ENCODE measurements at regions not wholly inside any gene's neighbourhood (a gene's known extent, or its start where the extent isn't known, plus 50 kb on each side); places are given as distances from the start of the nearest gene placed in this dataset.
A peak's percentile ranks its signal among the peaks of the same experiment; 100 is the strongest.

GRCh38 chr5:103439007-103439406 is 123.6 kb downstream of the NUDT12 start:
- Histone ChIP-seq H3K18ac (ENCODE audit: low read length) (no peak overlapping the region), H3K27me3 (ENCODE audit: control insufficient read depth in 3 of 3, insufficient read depth in 3 of 3, low read depth in 1 of 3, low read length in 3 of 3) (no peaks in the 10 kb centered on the region), H3K4ac (ENCODE audit: low read length) (no peak overlapping the region), H2BK15ac (ENCODE audit: low read length) (no peak overlapping the region), H4K8ac (ENCODE audit: low read depth, low read length) (no peak overlapping the region), H2BK12ac (ENCODE audit: low read length) (no peak overlapping the region), H4K91ac (ENCODE audit: low read depth, low read length, poor library complexity) (no peak overlapping the region), H3K4me2 (ENCODE audit: insufficient read depth, low read length, poor library complexity, severe bottlenecking) (no peak overlapping the region), H3K4me1 (ENCODE audit: control insufficient read depth in 2 of 2, insufficient read depth in 1 of 2, low read depth in 1 of 2, low read length in 2 of 2) (peaks cover 2 to 16% of the 10 kb centered on the region in 2 donors), H3K14ac (ENCODE audit: low read length) (no peak overlapping the region), H3K4me3 (ENCODE audit: low read length in 2 of 2) (no peak overlapping the region), H3K9me3 (replicated peaks in 1 of 2; ENCODE audit: control insufficient read depth in 2 of 2, insufficient read depth in 1 of 2, low read depth in 1 of 2, low read length in 2 of 2) (peaks cover 3 to 21% of the 10 kb centered on the region in 2 donors), H3K36me3 (replicated peaks in 1 of 2; ENCODE audit: control insufficient read depth in 2 of 2, insufficient read depth in 2 of 2, low read length in 2 of 2) (no peaks in the 10 kb centered on the region), H3K9ac (ENCODE audit: low read depth, low read length, poor library complexity) (no peak overlapping the region), H2BK5ac (ENCODE audit: low read length) (no peak overlapping the region), H2AK5ac (ENCODE audit: low read depth, low read length) (no peak overlapping the region), H2BK120ac (ENCODE audit: low read depth, low read length) (no peak overlapping the region), H2AFZ (ENCODE audit: low read length) (no peak overlapping the region), H3K27ac (replicated peaks; ENCODE audit: low read length) (no peak overlapping the region), H3K23ac (ENCODE audit: low read depth, low read length, poor library complexity) (no peak overlapping the region), H3K79me1 (ENCODE audit: low read depth, low read length) (no peaks in the 10 kb centered on the region)
- DNase-seq (ENCODE audit: low spot score) = no peak
- WGBS, 2 donors (ENCODE audit: extremely low coverage in 2 of 2, insufficient read length in 2 of 2, insufficient replicate concordance in 1 of 2) = no CpG with 5 or more reads among the region's 2 CpGs

DNA sequence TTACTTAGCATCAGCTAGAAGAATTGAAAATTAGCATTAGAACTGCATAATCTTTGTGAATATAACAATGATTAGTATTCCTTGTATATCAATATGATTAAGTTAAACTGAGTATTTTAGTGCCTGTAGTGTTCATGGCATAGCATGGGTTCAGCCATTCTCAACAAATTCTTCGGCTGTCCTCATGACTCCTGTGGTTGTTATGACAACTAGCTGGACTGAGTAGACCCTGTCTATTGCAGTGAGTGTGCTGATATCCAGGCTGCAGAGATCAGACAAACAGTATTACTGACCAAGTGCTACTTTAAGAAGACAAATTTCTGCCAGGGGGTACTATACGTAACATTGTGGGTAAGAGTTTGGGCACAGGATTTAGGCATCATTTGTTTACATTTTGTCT is 125.9 kb downstream of the NUDT12 start:
- H3K18ac ChIP-seq (ENCODE audit: low read length) = no peak overlapping the region
- H3K4me3 ChIP-seq (ENCODE audit: low read length in 2 of 2) = no peak overlapping the region
- H2BK12ac ChIP-seq (ENCODE audit: low read length) = no peak overlapping the region
- no peak overlapping the region for H3K14ac ChIP-seq (ENCODE audit: low read length)
- H3K4ac ChIP-seq (ENCODE audit: low read length) = no peak overlapping the region
- H3K27me3 ChIP-seq (ENCODE audit: control insufficient read depth in 3 of 3, insufficient read depth in 3 of 3, low read depth in 1 of 3, low read length in 3 of 3) = no peaks in the 10 kb centered on the region
- no peak overlapping the region for H3K4me2 ChIP-seq (ENCODE audit: insufficient read depth, low read length, poor library complexity, severe bottlenecking)
- H2BK5ac ChIP-seq (ENCODE audit: low read length) = no peak overlapping the region
- no peaks in the 10 kb centered on the region for H3K79me1 ChIP-seq (ENCODE audit: low read depth, low read length)
- H3K9me3 ChIP-seq (replicated peaks in 1 of 2; ENCODE audit: control insufficient read depth in 2 of 2, insufficient read depth in 1 of 2, low read depth in 1 of 2, low read length in 2 of 2) = peaks cover 3 to 19% of the 10 kb centered on the region in 2 donors
- peak overlapping the region; percentile 47 for H2AFZ ChIP-seq (ENCODE audit: low read length)
- no peak overlapping the region for H2AK5ac ChIP-seq (ENCODE audit: low read depth, low read length)
- H3K9ac ChIP-seq (ENCODE audit: low read depth, low read length, poor library complexity) = no peak overlapping the region
- no peak overlapping the region for H2BK120ac ChIP-seq (ENCODE audit: low read depth, low read length)
- no peak overlapping the region for H3K23ac ChIP-seq (ENCODE audit: low read depth, low read length, poor library complexity)
- no peak overlapping the region for H3K27ac ChIP-seq (replicated peaks; ENCODE audit: low read length)
- WGBS, 2 donors (ENCODE audit: extremely low coverage in 2 of 2, insufficient read length in 2 of 2, insufficient replicate concordance in 1 of 2) = no CpG with 5 or more reads among the region's 2 CpGs
- H4K91ac ChIP-seq (ENCODE audit: low read depth, low read length, poor library complexity) = no peak overlapping the region
- H4K8ac ChIP-seq (ENCODE audit: low read depth, low read length) = no peak overlapping the region
- no peaks in the 10 kb centered on the region for H3K36me3 ChIP-seq (replicated peaks in 1 of 2; ENCODE audit: control insufficient read depth in 2 of 2, insufficient read depth in 2 of 2, low read length in 2 of 2)
- no peak overlapping the region for H2BK15ac ChIP-seq (ENCODE audit: low read length)
- H3K4me1 ChIP-seq (ENCODE audit: control insufficient read depth in 2 of 2, insufficient read depth in 1 of 2, low read depth in 1 of 2, low read length in 2 of 2) = peaks cover 3 to 16% of the 10 kb centered on the region in 2 donors
- DNase-seq (ENCODE audit: low spot score) = no peak

- Histone ChIP-seq H3K4me3 (ENCODE audit: low read length in 2 of 2) (no peak overlapping the region), H3K4me1 (ENCODE audit: control insufficient read depth in 2 of 2, insufficient read depth in 1 of 2, low read depth in 1 of 2, low read length in 2 of 2) (peaks cover 5 to 16% of the 10 kb centered on the region in 2 donors), H4K91ac (ENCODE audit: low read depth, low read length, poor library complexity) (no peak overlapping the region), H3K27ac (replicated peaks; ENCODE audit: low read length) (no peak overlapping the region), H3K27me3 (ENCODE audit: control insufficient read depth in 3 of 3, insufficient read depth in 3 of 3, low read depth in 1 of 3, low read length in 3 of 3) (no peaks in the 10 kb centered on the region), H2AK5ac (ENCODE audit: low read depth, low read length) (no peak overlapping the region), H3K23ac (ENCODE audit: low read depth, low read length, poor library complexity) (no peak overlapping the region), H3K4ac (ENCODE audit: low read length) (no peak overlapping the region), H3K18ac (ENCODE audit: low read length) (no peak overlapping the region), H3K9ac (ENCODE audit: low read depth, low read length, poor library complexity) (no peak overlapping the region), H3K14ac (ENCODE audit: low read length) (no peak overlapping the region), H3K36me3 (replicated peaks in 1 of 2; ENCODE audit: control insufficient read depth in 2 of 2, insufficient read depth in 2 of 2, low read length in 2 of 2) (no peaks in the 10 kb centered on the region), H2BK120ac (ENCODE audit: low read depth, low read length) (no peak overlapping the region), H3K4me2 (ENCODE audit: insufficient read depth, low read length, poor library complexity, severe bottlenecking) (no peak overlapping the region), H3K79me1 (ENCODE audit: low read depth, low read length) (no peaks in the 10 kb centered on the region), H2AFZ (ENCODE audit: low read length) (peak overlapping the region; percentile 47), H4K8ac (ENCODE audit: low read depth, low read length) (no peak overlapping the region), H3K9me3 (replicated peaks in 1 of 2; ENCODE audit: control insufficient read depth in 2 of 2, insufficient read depth in 1 of 2, low read depth in 1 of 2, low read length in 2 of 2) (peaks cover 3 to 19% of the 10 kb centered on the region in 2 donors), H2BK5ac (ENCODE audit: low read length) (no peak overlapping the region), H2BK12ac (ENCODE audit: low read length) (no peak overlapping the region), H2BK15ac (ENCODE audit: low read length) (no peak overlapping the region)
- WGBS, 2 donors (ENCODE audit: extremely low coverage in 2 of 2, insufficient read length in 2 of 2, insufficient replicate concordance in 1 of 2) = no CpG with 5 or more reads among the region's 1 CpG
- no peak for DNase-seq (ENCODE audit: low spot score)
Observed at GRCh38 chr5:103436112-103436511, 126.5 kb downstream of the NUDT12 start.

DNA sequence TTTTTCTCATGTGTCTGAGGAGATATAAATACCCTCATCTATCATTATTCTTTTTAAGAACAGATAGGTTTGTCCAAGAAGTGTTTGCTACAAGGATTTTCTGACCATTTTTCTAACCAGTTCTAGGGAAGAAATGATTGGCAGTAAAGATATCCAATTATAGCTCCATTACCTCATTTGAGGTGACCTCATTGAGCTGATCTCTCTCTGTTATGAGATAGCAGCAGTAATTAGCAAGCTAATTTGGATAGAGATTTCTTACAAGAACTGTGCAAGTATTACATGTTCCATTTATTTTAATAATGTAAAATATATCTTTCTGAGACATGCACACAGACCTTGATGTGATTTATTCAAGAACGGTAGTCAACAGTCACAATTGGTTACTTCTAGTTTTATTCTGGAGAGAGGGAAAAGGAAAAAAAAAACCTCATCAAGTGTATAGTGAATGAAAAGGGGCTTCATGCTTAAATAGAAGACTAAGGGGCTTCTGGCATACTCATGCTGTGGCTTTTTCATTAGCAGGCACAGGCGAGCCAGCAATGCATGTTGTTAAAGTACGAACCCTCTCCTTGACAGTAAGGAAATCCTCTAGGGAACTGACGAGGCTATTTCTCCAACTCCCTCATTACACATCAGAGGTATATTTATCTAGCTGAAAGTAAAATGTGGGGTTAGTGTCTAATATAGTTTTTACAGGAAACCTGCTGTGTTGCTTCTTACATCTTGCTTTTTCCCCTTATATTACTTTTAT is 127.3 kb downstream of the NUDT12 start:
- Histone ChIP-seq H3K27ac (replicated peaks; ENCODE audit: low read length) (no peak overlapping the region), H3K9ac (ENCODE audit: low read depth, low read length, poor library complexity) (no peak overlapping the region), H2AK5ac (ENCODE audit: low read depth, low read length) (no peak overlapping the region), H3K4ac (ENCODE audit: low read length) (no peak overlapping the region), H3K4me1 (ENCODE audit: control insufficient read depth in 2 of 2, insufficient read depth in 1 of 2, low read depth in 1 of 2, low read length in 2 of 2) (peaks cover 5 to 16% of the 10 kb centered on the region in 2 donors), H2BK15ac (ENCODE audit: low read length) (no peak overlapping the region), H3K18ac (ENCODE audit: low read length) (no peak overlapping the region), H3K23ac (ENCODE audit: low read depth, low read length, poor library complexity) (no peak overlapping the region), H2AFZ (ENCODE audit: low read length) (peak overlapping the region; percentile 21), H2BK120ac (ENCODE audit: low read depth, low read length) (no peak overlapping the region), H3K79me1 (ENCODE audit: low read depth, low read length) (no peaks in the 10 kb centered on the region), H3K36me3 (replicated peaks in 1 of 2; ENCODE audit: control insufficient read depth in 2 of 2, insufficient read depth in 2 of 2, low read length in 2 of 2) (no peaks in the 10 kb centered on the region), H2BK12ac (ENCODE audit: low read length) (no peak overlapping the region), H3K14ac (ENCODE audit: low read length) (no peak overlapping the region), H4K91ac (ENCODE audit: low read depth, low read length, poor library complexity) (no peak overlapping the region), H4K8ac (ENCODE audit: low read depth, low read length) (no peak overlapping the region), H3K27me3 (ENCODE audit: control insufficient read depth in 3 of 3, insufficient read depth in 3 of 3, low read depth in 1 of 3, low read length in 3 of 3) (no peaks in the 10 kb centered on the region), H3K9me3 (replicated peaks in 1 of 2; ENCODE audit: control insufficient read depth in 2 of 2, insufficient read depth in 1 of 2, low read depth in 1 of 2, low read length in 2 of 2) (peaks cover 3 to 13% of the 10 kb centered on the region in 2 donors), H3K4me2 (ENCODE audit: insufficient read depth, low read length, poor library complexity, severe bottlenecking) (no peak overlapping the region), H2BK5ac (ENCODE audit: low read length) (no peak overlapping the region), H3K4me3 (ENCODE audit: low read length in 2 of 2) (no peak overlapping the region)
- DNase-seq (ENCODE audit: low spot score) = no peak
- WGBS, 2 donors (ENCODE audit: extremely low coverage in 2 of 2, insufficient read length in 2 of 2, insufficient replicate concordance in 1 of 2) = no CpG with 5 or more reads among the region's 4 CpGs

Data from neuronal stem cell (in vitro differentiated cells).